K562 (cell line): ENCODE measurements at regions not wholly inside any gene's neighbourhood (a gene's known extent, or its start where the extent isn't known, plus 50 kb on each side); places are given as distances from the start of the nearest gene placed in this dataset.

Experiments used
- BDP1 ChIP-seq: IDR thresholded peaks from 3 replicates; pipeline ENCODE4 v1.6.1; 2011; ENCODE audit not compliant: insufficient read length, insufficient read depth
- PTBP1 ChIP-seq: fragments of 200-400 bp; formaldehyde crosslinking; IDR thresholded peaks from 2 replicates; pipeline ENCODE4 v1.6.1; 2017; ENCODE audit warnings: low read depth, low read length
- REST ChIP-seq, 2 experiments: fragments of 450-650 bp; formaldehyde crosslinking in 1 of 2; IDR thresholded peaks; 2 replicates each; pipeline versions ENCODE4 v1.4.0 to v1.6.1; 2014 to 2020; ENCODE audit warnings: mild to moderate bottlenecking in 2 of 2, borderline replicate concordance in 1 of 2, low read depth in 1 of 2
- SFPQ ChIP-seq: fragments of 200-400 bp; formaldehyde crosslinking; IDR thresholded peaks from 2 replicates; pipeline ENCODE4 v1.6.1; 2017; ENCODE audit warnings: mild to moderate bottlenecking, low read depth, low read length, moderate library complexity
- SMAD1 ChIP-seq: fragments of 150-350 bp; IDR thresholded peaks from 2 replicates; pipeline ENCODE4 v1.6.1; 2014; ENCODE audit warnings: low read length, low read depth; ENCODE audit not compliant: partially characterized antibody
- TAF15 ChIP-seq: fragments of 200-400 bp; formaldehyde crosslinking; IDR thresholded peaks from 2 replicates; pipeline ENCODE4 v1.6.1; 2017; ENCODE audit warnings: mild to moderate bottlenecking, low read depth, low read length, moderate library complexity
- THAP7 ChIP-seq: fragments of 250-450 bp; sonication (Bioruptor Pico); IDR thresholded peaks from 2 replicates; pipeline ENCODE4 v1.5.0; 2021
- ZMIZ1 ChIP-seq, 2 experiments: fragments of 150-350 bp in 1 of 2; IDR thresholded peaks; 2 replicates each; pipeline ENCODE4 v1.6.1; 2012 to 2016; ENCODE audit warnings: low read depth in 2 of 2, low read length in 2 of 2, mild to moderate bottlenecking in 1 of 2, moderate library complexity in 1 of 2

- no peak for TF ChIP-seq ZMIZ1 (IDR thresholded peaks at IDR 0.05; ENCODE audit: low read depth in 2 of 2, low read length in 2 of 2)
- TF ChIP-seq SFPQ: no peak
- TF ChIP-seq PTBP1: no peak
- no peak for TF ChIP-seq REST (IDR thresholded peaks at IDR 0.05; ENCODE audit: borderline replicate concordance)
- no peak for TF ChIP-seq REST (CRISPR knock-in tag; IDR thresholded peaks at IDR 0.05; ENCODE audit: low read depth)
- TF ChIP-seq SMAD1: no peak
- no peak for TF ChIP-seq TAF15
- no peak for TF ChIP-seq THAP7 (CRISPR knock-in tag)
- TF ChIP-seq BDP1: no peak
Observed at GRCh38 chr18:77522051-77522675, 272.5 kb downstream of the GALR1 start (continued).
